Loucy (cell line): ENCODE measurements at regions not wholly inside any gene's neighbourhood (a gene's known extent, or its start where the extent isn't known, plus 50 kb on each side); places are given as distances from the start of the nearest gene placed in this dataset.

Experiments
- CTCF ChIP-seq: fragments of 200-600 bp; sonication (generic); conservative IDR thresholded peaks from 2 replicates; pipeline ENCODE4 v1.5.1; 2014; ENCODE audit warnings: mild to moderate bottlenecking, antibody characterized with exemption, low read length
- EZH2phosphoT487 ChIP-seq: fragments of 200-600 bp; IDR thresholded peaks from 2 replicates; pipeline ENCODE4 v1.6.1; 2018; ENCODE audit warnings: antibody characterized with exemption, mild to moderate bottlenecking, moderate library complexity, borderline replicate concordance

GRCh38 chr16:65500919-65501318 is 379.1 kb upstream of the CDH11 start:
- TF ChIP-seq CTCF, result no peak
- no peak for TF ChIP-seq EZH2phosphoT487
